ENCODE measurements at regions not wholly inside any gene's neighbourhood (a gene's known extent, or its start where the extent isn't known, plus 50 kb on each side); places are given as distances from the start of the nearest gene placed in this dataset.

DNA sequence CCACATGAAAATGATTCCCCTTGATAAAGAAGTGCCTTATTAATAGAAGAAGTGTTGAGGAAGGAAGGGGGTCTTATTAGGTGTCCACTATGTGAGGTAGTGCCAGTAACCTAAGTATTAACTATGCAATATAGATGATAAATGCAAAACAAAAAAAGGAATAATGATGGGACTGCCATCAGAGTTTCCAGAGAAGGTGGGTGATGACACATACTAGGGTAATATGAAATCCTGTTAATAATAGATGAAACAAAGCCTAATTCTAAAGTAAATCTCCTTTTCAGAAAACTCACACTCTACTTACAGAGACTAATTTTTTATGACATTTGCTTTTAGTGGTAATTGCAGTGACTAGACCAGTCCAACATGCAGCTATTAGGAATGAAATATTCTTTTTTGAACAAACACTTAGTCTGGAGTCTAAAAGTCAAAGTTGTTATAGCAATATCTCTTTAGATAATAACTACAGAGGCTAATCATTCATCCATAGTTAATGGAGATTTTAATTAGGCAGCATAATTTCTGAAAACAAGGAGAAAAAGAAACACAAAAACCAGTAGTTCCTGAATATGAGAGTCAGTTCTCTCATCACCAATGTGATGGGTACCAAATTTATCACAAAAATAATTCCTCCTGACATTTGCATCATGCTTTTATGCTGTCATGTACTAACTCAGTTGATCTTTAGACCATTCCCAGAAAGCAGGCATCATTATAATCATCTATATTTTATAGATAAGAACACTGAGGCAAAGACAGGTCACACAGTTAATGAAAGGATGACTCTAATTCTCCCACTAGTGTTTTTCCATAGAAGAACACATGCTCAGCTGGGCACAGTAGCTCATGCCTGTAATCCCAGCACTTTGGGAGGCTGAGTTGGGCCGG, 208.8 kb upstream of the ARG1 start:
- TF ChIP-seq TCF7L2 (IDR thresholded peaks at IDR 0.05; ENCODE audit: low read depth, low read length) (no peak), CTCF (IDR thresholded peaks at IDR 0.05) (no peak), POLR2AphosphoS5 (IDR thresholded peaks at IDR 0.05; ENCODE audit: low read depth, low read length) (no peak), SIN3A (IDR thresholded peaks at IDR 0.05; ENCODE audit: borderline replicate concordance, insufficient read depth, low read depth, low read length) (no peak)
- TF ChIP-seq, protein P1, sequence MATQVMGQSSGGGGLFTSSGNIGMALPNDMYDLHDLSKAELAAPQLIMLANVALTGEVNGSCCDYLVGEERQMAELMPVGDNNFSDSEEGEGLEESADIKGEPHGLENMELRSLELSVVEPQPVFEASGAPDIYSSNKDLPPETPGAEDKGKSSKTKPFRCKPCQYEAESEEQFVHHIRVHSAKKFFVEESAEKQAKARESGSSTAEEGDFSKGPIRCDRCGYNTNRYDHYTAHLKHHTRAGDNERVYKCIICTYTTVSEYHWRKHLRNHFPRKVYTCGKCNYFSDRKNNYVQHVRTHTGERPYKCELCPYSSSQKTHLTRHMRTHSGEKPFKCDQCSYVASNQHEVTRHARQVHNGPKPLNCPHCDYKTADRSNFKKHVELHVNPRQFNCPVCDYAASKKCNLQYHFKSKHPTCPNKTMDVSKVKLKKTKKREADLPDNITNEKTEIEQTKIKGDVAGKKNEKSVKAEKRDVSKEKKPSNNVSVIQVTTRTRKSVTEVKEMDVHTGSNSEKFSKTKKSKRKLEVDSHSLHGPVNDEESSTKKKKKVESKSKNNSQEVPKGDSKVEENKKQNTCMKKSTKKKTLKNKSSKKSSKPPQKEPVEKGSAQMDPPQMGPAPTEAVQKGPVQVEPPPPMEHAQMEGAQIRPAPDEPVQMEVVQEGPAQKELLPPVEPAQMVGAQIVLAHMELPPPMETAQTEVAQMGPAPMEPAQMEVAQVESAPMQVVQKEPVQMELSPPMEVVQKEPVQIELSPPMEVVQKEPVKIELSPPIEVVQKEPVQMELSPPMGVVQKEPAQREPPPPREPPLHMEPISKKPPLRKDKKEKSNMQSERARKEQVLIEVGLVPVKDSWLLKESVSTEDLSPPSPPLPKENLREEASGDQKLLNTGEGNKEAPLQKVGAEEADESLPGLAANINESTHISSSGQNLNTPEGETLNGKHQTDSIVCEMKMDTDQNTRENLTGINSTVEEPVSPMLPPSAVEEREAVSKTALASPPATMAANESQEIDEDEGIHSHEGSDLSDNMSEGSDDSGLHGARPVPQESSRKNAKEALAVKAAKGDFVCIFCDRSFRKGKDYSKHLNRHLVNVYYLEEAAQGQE (IDR thresholded peaks at IDR 0.05; ENCODE audit: insufficient read depth in 1 of 2, low read depth in 2 of 2, low read length in 1 of 2) = no peak
